ENCODE measurements at regions not wholly inside any gene's neighbourhood (a gene's known extent, or its start where the extent isn't known, plus 50 kb on each side); places are given as distances from the start of the nearest gene placed in this dataset.

GRCh38 chr4:158356301-158356700 lies 146.0 kb downstream of the TMEM144 start:
- TF ChIP-seq POLR2AphosphoS5 (IDR thresholded peaks at IDR 0.05; ENCODE audit: low read depth, low read length) (no peak), CTCF (IDR thresholded peaks at IDR 0.05) (no peak), REST (IDR thresholded peaks at IDR 0.05; ENCODE audit: insufficient read depth in 1 of 2, low read depth in 2 of 2, low read length in 1 of 2) (no peak), TCF7L2 (IDR thresholded peaks at IDR 0.05; ENCODE audit: low read depth, low read length) (no peak), SIN3A (IDR thresholded peaks at IDR 0.05; ENCODE audit: borderline replicate concordance, insufficient read depth, low read depth, low read length) (no peak)

Measured in Panc1 (cell line).